PC-9 (cell line): ENCODE measurements at regions not wholly inside any gene's neighbourhood (a gene's known extent, or its start where the extent isn't known, plus 50 kb on each side); places are given as distances from the start of the nearest gene placed in this dataset.

Experiments used
- CTCF ChIP-seq: fragments of 200-600 bp; sonication (generic); conservative IDR thresholded peaks from 2 replicates; pipeline ENCODE4 v1.6.1; 2017; ENCODE audit warnings: mixed run types, antibody characterized with exemption, mild to moderate bottlenecking, moderate library complexity
- EZH2 ChIP-seq: fragments of 200-600 bp; sonication (generic); IDR thresholded peaks from 2 replicates; pipeline ENCODE4 v1.8.0; 2017; ENCODE audit warnings: antibody characterized with exemption, low read depth

- TF ChIP-seq CTCF (no peak), EZH2 (no peak)
These were observed 108.1 kb upstream of the FBN2 start for GRCh38 chr5:128646176-128646575.
